GM12878 (cell line): ENCODE measurements at regions not wholly inside any gene's neighbourhood (a gene's known extent, or its start where the extent isn't known, plus 50 kb on each side); places are given as distances from the start of the nearest gene placed in this dataset.

ENCODE experiments used
- ATAC-seq: fragments of 200-7000 bp; cut with Tn5 transposase; 3 replicates; pipeline ENCODE4 v1.9.1; 2020; ENCODE audit warnings: mild to moderate bottlenecking, moderate library complexity
- BruUV-seq: library from RNA; stranded (reverse); fragments of 400-500 nt; replicated peaks from 2 replicates; lab custom pipeline; 2021; lab: Mats Ljungman, UMichigan
- CTCF ChIA-PET: fragments of 300-600 bp; sonication (Branson Sonifier 250); formaldehyde crosslinking; extraction: SDS; loops from one replicate; lab custom pipeline; 2021; ENCODE audit warnings: inconsistent platforms; lab: Yijun Ruan, JAX
- POLR2A ChIA-PET: fragments of 350-600 bp; formaldehyde crosslinking; extraction: SDS; loops from one replicate; lab custom pipeline; 2021; ENCODE audit warnings: inconsistent platforms; lab: Charles Lee
- RAD21 ChIA-PET: fragments of 300-600 bp; sonication (Branson Sonifier 250); formaldehyde crosslinking; loops from one replicate; lab custom pipeline; 2023; ENCODE audit warnings: antibody characterized with exemption; ENCODE audit not compliant: unreplicated experiment; lab: Charles Lee
- SMC1A ChIA-PET: fragments of 300-600 bp; sonication (Branson Sonifier 250); formaldehyde crosslinking; loops from one replicate; lab custom pipeline; 2023; ENCODE audit not compliant: unreplicated experiment, uncharacterized antibody; lab: Charles Lee
- DNase-seq: peaks from one replicate; pipeline ENCODE4 v3.0.0-alpha.2; 2011; ENCODE audit warnings: low read depth, low spot score
- FAIRE-seq: peaks from 3 replicates; lab custom pipeline; 2011; peaks lifted over from hg19 to GRCh38; lab: Jason Lieb, UNC
- H2AFZ ChIP-seq: 2 replicates; pipeline ENCODE4 v1.6.0; 2011; ENCODE audit warnings: low read depth, low read length, control low read depth; ENCODE audit not compliant: control insufficient read depth
- H3K27ac ChIP-seq: 2 replicates; pipeline ENCODE4 v1.5.1; 2011; ENCODE audit warnings: control low read depth; ENCODE audit not compliant: control insufficient read depth, insufficient read depth
- H3K27me3 ChIP-seq, 2 experiments: replicated peaks in 1 of 2; 2 replicates each; pipeline versions ENCODE4 v1.6.0 to v1.6.1; 2011; ENCODE audit warnings: low read length in 1 of 2; ENCODE audit not compliant: control insufficient read depth in 2 of 2, insufficient read depth in 2 of 2
- H3K36me3 ChIP-seq, 2 experiments: 2 replicates each; pipeline ENCODE4 v1.5.1; 2011; ENCODE audit warnings: low read length in 1 of 2; ENCODE audit not compliant: control insufficient read depth in 2 of 2, insufficient read depth in 2 of 2
- H3K4me1 ChIP-seq: 2 replicates; pipeline ENCODE4 v1.6.1; 2011; ENCODE audit warnings: mild to moderate bottlenecking, low read length, moderate library complexity, mixed read lengths; ENCODE audit not compliant: control insufficient read depth, insufficient read depth
- H3K4me2 ChIP-seq: 2 replicates; pipeline ENCODE4 v1.6.0; 2011; ENCODE audit warnings: control low read depth; ENCODE audit not compliant: control insufficient read depth, insufficient read depth
- H3K4me3 ChIP-seq: fragments of 200-600 bp; sonication (generic); 2 replicates; pipeline ENCODE4 v1.5.1; 2016
- H3K79me2 ChIP-seq: 2 replicates; pipeline ENCODE4 v1.6.0; 2011; ENCODE audit warnings: low read length; ENCODE audit not compliant: control insufficient read depth, insufficient read depth
- H3K9ac ChIP-seq: 2 replicates; pipeline ENCODE4 v1.8.0; 2011; ENCODE audit warnings: low read length, control low read depth, mixed read lengths; ENCODE audit not compliant: control insufficient read depth, insufficient read depth
- H3K9me3 ChIP-seq: replicated peaks from 3 replicates; pipeline ENCODE4 v1.5.1; 2011; ENCODE audit warnings: mild to moderate bottlenecking, low read length; ENCODE audit not compliant: control insufficient read depth, insufficient read depth
- H4K20me1 ChIP-seq: 2 replicates; pipeline ENCODE4 v1.6.0; 2011; ENCODE audit not compliant: control insufficient read depth, insufficient read depth
- ELK1 ChIP-seq: IDR thresholded peaks from 2 replicates; pipeline ENCODE4 v1.6.1; 2012; ENCODE audit warnings: low read depth, low read length, improper control_type of control experiment
- KDM1A ChIP-seq: fragments of 200-600 bp; sonication (generic); IDR thresholded peaks from 2 replicates; pipeline ENCODE4 v1.6.1; 2016; ENCODE audit warnings: borderline replicate concordance
- PKNOX1 ChIP-seq: fragments of 450-650 bp; IDR thresholded peaks from 2 replicates; pipeline ENCODE4 v1.6.1; 2016; ENCODE audit warnings: mild to moderate bottlenecking
- SIX5 ChIP-seq: IDR thresholded peaks from 2 replicates; pipeline ENCODE4 v1.6.1; 2011; ENCODE audit warnings: mild to moderate bottlenecking, low read depth, low read length, moderate library complexity; ENCODE audit not compliant: severe bottlenecking
- WGBS: methylation state at CpG from one replicate; pipeline ENCODE4 v1.1.6; 2016; ENCODE audit warnings: low lambda C conversion rate; ENCODE audit not compliant: insufficient replicate concordance, insufficient coverage; ENCODE audit errors: missing lambda C conversion rate; 5-methylcytosine and 5-hydroxymethylcytosine counted together
- in situ Hi-C: fragments of 300-500 bp; cut with MboI; formaldehyde crosslinking; loops from 9 replicates; pipeline ENCODE4 v1.14.3; 2018; ENCODE audit warnings: mixed read lengths
- intact Hi-C: fragments of 100-400 bp; cut with micrococcal nuclease; formaldehyde crosslinking; loops from one replicate; pipeline ENCODE4 v1.14.2; 2022; ENCODE audit not compliant: unreplicated experiment

- intact Hi-C loops (loop anchor here (5.0 to 10.0 kb wide), 5 partner anchors 59 to 479 kb away; no protein-coding TSS in a partner anchor), in situ Hi-C loops (no loop called here)
- Histone ChIP-seq H3K4me2 (no peak overlapping the region), H3K4me1 (no peaks in the 10 kb centered on the region), H2AFZ (no peak overlapping the region), H3K79me2 (no peaks in the 10 kb centered on the region), H3K4me3 (no peak overlapping the region), H3K9me3 (no peaks in the 10 kb centered on the region), H3K36me3 (no peaks in the 10 kb centered on the region), H4K20me1 (no peaks in the 10 kb centered on the region), H3K27me3 (peaks cover 0 to 5% of the 10 kb centered on the region in 2 experiments; a peak in 2 of 4 replicates), H3K27ac (no peak overlapping the region), H3K9ac (no peak overlapping the region)
- ChIA-PET CTCF (interaction anchor here (0.7 to 1.6 kb wide), 4 partner anchors 19 to 702 kb away, joined by 3 to 4 read pairs (median 3); partner anchors contain the start of gene KALRN), RAD21 (interaction anchor here (1.0 kb wide), 1 partner anchor 206 kb away, joined by 3 read pairs; no protein-coding TSS in a partner anchor), POLR2A (no interaction called here), SMC1A (interaction anchor here (1.2 to 1.3 kb wide), 2 partner anchors 12 to 13 kb away, joined by 4 to 5 read pairs; no protein-coding TSS in a partner anchor)
- WGBS, result 10% methylated on average over 5 of the region's 5 CpGs
- BruUV-seq, result no TSS peak
- no peak for TF ChIP-seq ELK1
- TF ChIP-seq SIX5, result no peak
- TF ChIP-seq KDM1A, result no peak
- no peak for TF ChIP-seq PKNOX1
- no peak for FAIRE-seq
- ATAC-seq, result no peak
- no peak for DNase-seq
Measured at GRCh38 chr3:124076235-124076634, 84.3 kb upstream of the ROPN1 start.
